Superior temporal gyrus (tissue), 1 donor: ENCODE measurements at regions not wholly inside any gene's neighbourhood (a gene's known extent, or its start where the extent isn't known, plus 50 kb on each side); places are given as distances from the start of the nearest gene placed in this dataset.
A peak's percentile ranks its signal among the peaks of the same experiment; 100 is the strongest.
"Not testable (repeated sequence)": the region's sequence is repeated elsewhere in the genome, so short reads cannot be mapped to it uniquely, and the experiment has no call there.

Source experiments
- DNase-seq: peaks from one replicate; pipeline ENCODE4 v3.0.0-alpha.2; 2016; ENCODE audit errors: extremely low spot score

- DNase-seq = peak; percentile 67
These were observed 102.5 kb upstream of the SOX2 start for GRCh38 chr3:181609030-181609767.

GRCh38 chr3:181604267-181604666, 107.5 kb upstream of the SOX2 start:
- DNase-seq = no peak

GRCh38 chr3:181596126-181596525, 115.6 kb upstream of the SOX2 start:
- DNase-seq = no peak

- DNase-seq = not testable (repeated sequence)
These were observed 120.8 kb upstream of the SOX2 start for GRCh38 chr3:181590939-181591338.

GRCh38 chr3:181582619-181583018, 129.1 kb upstream of the SOX2 start:
- no peak for DNase-seq

GRCh38 chr3:181581656-181582055, 130.1 kb upstream of the SOX2 start:
- DNase-seq = no peak

GRCh38 chr3:181578743-181579142, 133.0 kb upstream of the SOX2 start:
- peak; percentile 49 for DNase-seq

- peak; percentile 77 for DNase-seq
These were observed 139.3 kb upstream of the SOX2 start for GRCh38 chr3:181572432-181572831.

GRCh38 chr3:181570472-181570871, 141.3 kb upstream of the SOX2 start:
- peak; percentile 70 for DNase-seq

- DNase-seq = peak; percentile 78
These were observed 142.3 kb upstream of the SOX2 start for GRCh38 chr3:181569356-181569940.

GRCh38 chr3:181568693-181569092, 143.0 kb upstream of the SOX2 start:
- DNase-seq = no peak

- peak; percentile 83 for DNase-seq
These were observed 143.5 kb upstream of the SOX2 start for GRCh38 chr3:181568248-181568647.

GRCh38 chr3:181567311-181568075, 144.2 kb upstream of the SOX2 start:
- peak; percentile 84 for DNase-seq

- peak; percentile 85 for DNase-seq
These were observed 146.3 kb upstream of the SOX2 start for GRCh38 chr3:181565416-181565815.

- DNase-seq = peak; percentile 81
These were observed 147.5 kb upstream of the SOX2 start for GRCh38 chr3:181564222-181564621.

GRCh38 chr3:181561139-181562031, 150.3 kb upstream of the SOX2 start:
- DNase-seq = peak; percentile 71

GRCh38 chr3:181558870-181559269, 152.9 kb upstream of the SOX2 start:
- DNase-seq = peak; percentile 43

GRCh38 chr3:181555681-181556080, 156.0 kb upstream of the SOX2 start:
- DNase-seq = peak; percentile 84

GRCh38 chr3:181554233-181554765, 157.4 kb upstream of the SOX2 start:
- DNase-seq = peak; percentile 29

- peak; percentile 52 for DNase-seq
These were observed 162.5 kb upstream of the SOX2 start for GRCh38 chr3:181549266-181549665.

GRCh38 chr3:181541414-181541813, 170.3 kb upstream of the SOX2 start:
- DNase-seq = no peak
